ENCODE measurements at regions not wholly inside any gene's neighbourhood (a gene's known extent, or its start where the extent isn't known, plus 50 kb on each side); places are given as distances from the start of the nearest gene placed in this dataset.

GRCh38 chr4:96691521-96691920 is 851.6 kb downstream of the PDHA2 start:
- TF ChIP-seq EZH2phosphoT487 (IDR thresholded peaks at IDR 0.05; ENCODE audit: borderline replicate concordance, low read depth, low read length): no peak
- TF ChIP-seq, protein P1, sequence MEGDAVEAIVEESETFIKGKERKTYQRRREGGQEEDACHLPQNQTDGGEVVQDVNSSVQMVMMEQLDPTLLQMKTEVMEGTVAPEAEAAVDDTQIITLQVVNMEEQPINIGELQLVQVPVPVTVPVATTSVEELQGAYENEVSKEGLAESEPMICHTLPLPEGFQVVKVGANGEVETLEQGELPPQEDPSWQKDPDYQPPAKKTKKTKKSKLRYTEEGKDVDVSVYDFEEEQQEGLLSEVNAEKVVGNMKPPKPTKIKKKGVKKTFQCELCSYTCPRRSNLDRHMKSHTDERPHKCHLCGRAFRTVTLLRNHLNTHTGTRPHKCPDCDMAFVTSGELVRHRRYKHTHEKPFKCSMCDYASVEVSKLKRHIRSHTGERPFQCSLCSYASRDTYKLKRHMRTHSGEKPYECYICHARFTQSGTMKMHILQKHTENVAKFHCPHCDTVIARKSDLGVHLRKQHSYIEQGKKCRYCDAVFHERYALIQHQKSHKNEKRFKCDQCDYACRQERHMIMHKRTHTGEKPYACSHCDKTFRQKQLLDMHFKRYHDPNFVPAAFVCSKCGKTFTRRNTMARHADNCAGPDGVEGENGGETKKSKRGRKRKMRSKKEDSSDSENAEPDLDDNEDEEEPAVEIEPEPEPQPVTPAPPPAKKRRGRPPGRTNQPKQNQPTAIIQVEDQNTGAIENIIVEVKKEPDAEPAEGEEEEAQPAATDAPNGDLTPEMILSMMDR (conservative IDR thresholded peaks at IDR 0.05; ENCODE audit: low read length): no peak

Data from OCI-LY7 (cell line).